Skin of body (tissue), 1 donor: ENCODE measurements at regions not wholly inside any gene's neighbourhood (a gene's known extent, or its start where the extent isn't known, plus 50 kb on each side); places are given as distances from the start of the nearest gene placed in this dataset.
"Not testable (repeated sequence)": the region's sequence is repeated elsewhere in the genome, so short reads cannot be mapped to it uniquely, and the experiment has no call there.

Source experiments
- DNase-seq: peaks from one replicate; lab custom pipeline; 2025; lab: John Stamatoyannopoulos, UW

GRCh38 chr1:190667914-190668313, 190.2 kb upstream of the BRINP3 start:
- no peak for DNase-seq

DNA sequence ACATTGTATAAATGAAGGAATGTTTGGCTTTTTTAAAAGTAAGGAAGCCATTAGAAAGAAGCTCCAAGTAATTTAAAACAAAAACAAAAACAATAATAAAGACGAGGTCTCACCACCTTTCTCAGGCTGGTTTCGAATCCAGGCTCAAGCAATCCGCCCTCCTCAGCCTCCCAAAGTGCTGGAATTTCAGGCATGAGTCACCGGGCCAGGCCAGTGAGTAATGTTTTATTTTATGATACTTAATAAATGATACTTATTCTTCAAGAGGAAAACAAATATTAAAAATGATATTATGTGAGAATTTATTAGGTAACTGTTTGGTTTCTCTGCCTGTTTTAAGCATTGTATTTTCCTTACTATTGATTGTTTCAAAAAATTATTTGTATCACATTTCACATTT, 201.4 kb upstream of the BRINP3 start:
- no peak for DNase-seq

GRCh38 chr1:190679454-190679853, 201.8 kb upstream of the BRINP3 start:
- no peak for DNase-seq

GRCh38 chr1:190679983-190680382, 202.3 kb upstream of the BRINP3 start:
- DNase-seq: no peak

DNA sequence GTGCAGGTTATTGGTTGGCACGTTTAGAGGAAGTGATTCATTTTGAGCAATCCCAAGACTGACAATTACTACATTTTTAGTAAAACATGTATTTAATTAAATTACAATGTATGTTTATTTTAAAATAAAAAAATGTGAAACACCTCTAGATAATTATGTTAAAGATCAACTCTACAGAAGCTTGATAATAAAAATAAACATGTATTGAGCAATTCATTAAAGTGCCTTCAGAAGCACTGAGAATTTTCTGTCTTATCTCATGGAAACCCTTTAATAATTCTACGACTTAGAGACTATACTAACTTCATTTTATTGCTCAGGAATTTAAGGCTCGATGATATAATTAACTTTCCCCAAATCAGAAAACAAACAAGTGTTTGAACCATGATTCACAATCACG, 208.0 kb upstream of the BRINP3 start:
- no peak for DNase-seq

GRCh38 chr1:190688096-190688495, 210.4 kb upstream of the BRINP3 start:
- DNase-seq: no peak

- DNase-seq: not testable (repeated sequence)
These were observed 220.8 kb upstream of the BRINP3 start for GRCh38 chr1:190698488-190698887.

GRCh38 chr1:190699165-190699564, 221.5 kb upstream of the BRINP3 start:
- no peak for DNase-seq

DNA sequence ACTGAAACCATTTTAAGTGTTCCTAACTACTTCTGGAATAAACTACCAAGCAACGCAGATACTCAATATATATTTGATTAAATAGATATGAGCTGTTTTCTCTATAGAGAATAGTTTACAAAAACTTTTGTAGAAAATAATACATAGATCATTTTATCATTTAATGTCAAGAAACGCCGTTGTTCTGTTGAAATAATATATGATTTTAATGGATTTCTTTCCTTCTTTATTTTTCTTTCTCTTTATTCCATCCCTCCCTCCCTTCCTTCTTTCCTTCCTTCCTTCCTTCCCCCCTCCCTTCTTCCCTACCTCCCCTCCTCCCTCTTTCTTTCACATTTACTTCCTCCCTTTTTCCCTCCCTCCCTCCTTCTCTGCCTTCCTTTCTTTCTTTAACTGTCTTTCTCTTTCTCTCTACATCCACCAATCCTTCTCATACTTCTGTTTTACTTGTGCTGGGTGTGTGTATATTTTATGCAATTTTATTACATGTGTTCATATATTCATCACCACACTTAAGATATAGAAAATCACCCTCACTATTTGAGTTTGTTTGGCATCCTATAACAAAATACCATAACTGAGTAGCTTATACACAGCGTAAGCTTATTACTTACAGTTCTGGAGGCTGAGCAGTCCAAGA, 230.9 kb upstream of the BRINP3 start:
- no peak for DNase-seq

- no peak for DNase-seq
These were observed 233.4 kb upstream of the BRINP3 start for GRCh38 chr1:190711069-190711468.

- DNase-seq: no peak
These were observed 239.4 kb upstream of the BRINP3 start for GRCh38 chr1:190717055-190717454.

- DNase-seq: no peak
These were observed 259.4 kb upstream of the BRINP3 start for GRCh38 chr1:190736971-190737590.

GRCh38 chr1:190738317-190738716, 260.7 kb upstream of the BRINP3 start:
- no peak for DNase-seq

GRCh38 chr1:190739926-190740325, 262.3 kb upstream of the BRINP3 start:
- no peak for DNase-seq

DNA sequence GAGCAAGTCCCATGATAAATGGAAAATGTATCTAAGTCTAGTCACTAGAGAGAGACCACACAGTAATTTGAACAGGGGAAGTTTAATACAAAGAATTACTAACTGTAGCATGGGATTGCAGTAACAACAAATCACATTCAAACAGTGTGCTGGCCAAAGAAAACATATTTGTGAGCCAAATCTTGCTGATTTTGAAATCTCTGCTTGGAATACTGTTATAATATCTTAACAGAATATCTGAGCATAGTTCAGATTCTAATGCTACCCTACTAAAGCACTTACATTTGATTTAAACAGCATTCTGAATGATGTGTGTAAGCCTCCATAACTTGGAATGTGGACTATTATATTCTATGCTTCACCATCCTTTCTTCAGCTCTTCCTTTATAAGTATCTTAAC, 270.0 kb upstream of the BRINP3 start:
- DNase-seq: peak; percentile 70

DNA sequence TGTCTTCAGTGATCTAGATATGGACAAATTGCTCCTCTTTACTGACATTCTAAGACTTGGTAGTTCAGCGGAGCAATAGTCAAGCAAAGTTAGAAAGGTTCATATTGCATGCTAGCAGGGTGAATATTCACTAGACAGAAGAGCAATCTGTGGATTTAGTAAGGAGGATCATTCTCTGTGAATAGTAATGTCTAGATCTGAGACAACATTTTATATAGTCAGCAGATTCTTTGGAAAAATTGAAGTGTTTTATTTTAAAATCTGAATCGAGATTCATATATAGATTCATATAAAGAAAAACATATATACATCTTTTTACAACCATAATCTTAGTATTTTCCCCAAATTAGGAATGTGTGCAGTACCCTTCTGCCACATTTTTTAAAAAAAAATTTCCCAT, 274.5 kb upstream of the BRINP3 start:
- no peak for DNase-seq

- DNase-seq: peak; percentile 77
These were observed 277.0 kb upstream of the BRINP3 start for GRCh38 chr1:190754666-190755065.

- no peak for DNase-seq
These were observed 282.1 kb upstream of the BRINP3 start for GRCh38 chr1:190759807-190760206.

- DNase-seq: no peak
These were observed 284.7 kb upstream of the BRINP3 start for GRCh38 chr1:190762325-190762724.

DNA sequence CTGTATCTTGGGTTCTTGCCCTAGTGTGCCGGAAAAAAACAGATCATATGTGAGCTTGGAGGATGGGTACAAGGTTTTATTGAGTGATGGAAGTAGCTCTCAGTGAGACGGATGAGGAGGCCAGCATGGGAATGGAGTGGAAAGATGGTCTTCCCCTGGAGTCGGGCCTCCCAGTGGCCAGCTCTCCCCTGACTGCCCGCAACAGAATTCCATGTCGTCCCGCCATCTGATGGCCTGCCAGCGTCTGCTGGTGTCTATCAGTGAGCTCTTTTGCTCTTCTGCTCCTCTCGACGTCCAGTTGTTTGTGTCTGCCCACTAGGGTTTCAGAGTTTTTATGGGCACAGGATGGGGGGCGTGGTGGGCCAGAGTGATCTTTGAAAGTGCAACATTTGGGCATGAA, 315.2 kb upstream of the BRINP3 start:
- no peak for DNase-seq

- no peak for DNase-seq
These were observed 330.0 kb upstream of the BRINP3 start for GRCh38 chr1:190807629-190808028.

DNA sequence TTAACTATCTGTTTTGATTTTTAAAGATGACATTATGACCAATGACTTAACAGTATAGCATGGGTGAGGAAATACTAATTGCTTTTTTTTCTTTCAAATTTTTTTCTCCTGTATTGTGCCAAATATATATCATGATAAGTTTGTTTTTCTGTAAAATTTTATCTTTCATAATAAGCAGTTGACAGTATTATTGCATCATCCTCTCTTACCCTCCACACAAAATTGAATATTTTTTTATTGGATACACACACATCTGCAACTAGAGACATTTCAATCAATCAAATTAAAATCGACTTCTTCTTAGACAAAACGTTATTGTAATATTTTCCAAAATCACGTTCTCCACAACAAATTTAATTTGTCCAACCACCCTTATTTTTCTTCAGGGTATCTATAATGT, 330.4 kb upstream of the BRINP3 start:
- no peak for DNase-seq

DNA sequence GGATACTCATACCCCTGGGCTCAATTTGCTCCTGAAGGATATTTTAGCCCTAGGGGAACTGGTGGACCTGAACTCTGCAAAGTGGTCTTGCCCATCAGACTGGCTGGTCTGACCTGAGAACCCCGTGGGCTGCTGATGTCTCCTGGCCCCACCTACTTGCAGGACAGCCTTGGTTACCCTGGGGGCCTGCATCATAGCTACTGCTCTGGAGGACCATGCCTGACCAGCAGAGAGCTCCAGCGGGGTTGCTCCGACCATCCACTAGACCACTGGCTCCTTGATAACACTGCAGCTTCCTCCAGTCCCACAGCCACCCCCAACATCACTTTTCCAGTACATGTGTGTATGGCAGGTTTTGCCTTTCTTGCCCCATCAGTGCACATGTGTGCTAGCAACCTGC, 331.6 kb upstream of the BRINP3 start:
- no peak for DNase-seq

DNA sequence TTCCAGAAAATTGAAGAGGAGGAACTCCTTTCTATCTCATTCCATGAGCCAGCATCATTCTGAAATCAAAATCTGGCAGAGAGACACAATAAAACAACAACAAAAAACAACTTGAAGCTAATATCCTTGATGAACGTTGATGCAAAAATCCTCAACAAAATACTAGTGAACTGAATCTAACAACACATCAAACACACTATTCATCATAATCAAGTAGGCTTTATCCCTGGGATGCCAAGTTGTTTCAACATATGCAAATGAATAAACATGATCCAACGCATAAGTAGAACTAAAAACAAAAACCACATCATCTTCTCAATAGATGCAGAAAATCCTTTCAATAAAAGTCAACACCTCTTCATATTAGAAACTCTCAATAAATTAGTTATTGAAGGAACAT, 335.3 kb upstream of the BRINP3 start:
- DNase-seq: no peak
